Stimulated activated naive CD8-positive, alpha-beta T cell treated with anti-CD3 and anti-CD28 coated beads, Interleukin-15, Interleukin-2, amounts not matched to agents 100 U/mL and 50 U/mL, for 24 hours (primary cell): ENCODE measurements at regions not wholly inside any gene's neighbourhood (a gene's known extent, or its start where the extent isn't known, plus 50 kb on each side); places are given as distances from the start of the nearest gene placed in this dataset.
"Not testable (repeated sequence)": the region's sequence is repeated elsewhere in the genome, so short reads cannot be mapped to it uniquely, and the experiment has no call there.

ENCODE experiments used
- ATAC-seq: fragments of 150-1000 bp; cut with Tn5 transposase; one replicate; pipeline ENCODE4 v1.10.0; 2021
- DNase-seq: peaks from one replicate; pipeline ENCODE4 v3.0.0; 2021

DNA sequence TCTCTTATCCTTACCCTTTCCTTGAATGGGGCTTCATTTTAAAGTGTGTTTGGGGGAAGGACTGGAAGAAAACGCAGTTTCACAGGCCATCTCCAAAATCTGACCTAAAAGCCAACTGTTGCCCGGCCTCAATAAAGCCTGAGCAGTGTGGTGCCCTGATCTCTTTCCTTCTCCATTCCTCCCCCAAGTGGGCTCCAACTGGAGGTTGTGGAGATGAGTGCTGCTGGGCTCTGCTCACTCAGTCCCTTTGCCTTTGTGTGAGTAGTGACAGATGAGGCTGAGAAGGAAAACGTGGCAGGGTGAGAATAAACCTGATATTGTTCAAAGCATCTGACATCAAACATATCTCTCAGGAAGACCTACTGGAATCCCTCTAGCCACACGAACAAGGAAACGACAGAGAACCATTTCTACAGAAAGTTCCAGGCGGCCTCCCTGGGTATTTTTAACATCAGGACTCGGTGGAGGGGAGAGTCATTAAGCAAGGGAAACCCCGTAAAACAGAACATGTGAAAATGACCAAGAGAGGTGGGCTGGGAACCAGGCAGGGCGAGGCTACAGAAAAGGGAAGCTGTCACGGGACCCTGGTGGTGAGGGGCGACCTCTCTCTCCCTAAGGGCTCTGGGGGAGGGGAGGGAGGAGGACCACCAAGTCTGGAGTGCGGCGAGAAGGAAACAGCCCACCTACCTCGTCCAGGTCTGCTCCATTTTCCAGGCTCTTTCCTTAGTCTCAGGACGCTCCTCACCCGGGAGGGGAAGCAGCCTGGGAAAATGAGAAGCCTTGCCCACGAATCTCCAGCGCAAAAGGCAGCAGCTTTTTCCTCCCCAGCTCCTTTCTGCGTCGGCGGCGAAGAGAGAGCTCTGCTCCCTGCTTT, 59.1 kb upstream of the NBPF26 start:
- ATAC-seq, DNase-seq: not testable (repeated sequence)

DNA sequence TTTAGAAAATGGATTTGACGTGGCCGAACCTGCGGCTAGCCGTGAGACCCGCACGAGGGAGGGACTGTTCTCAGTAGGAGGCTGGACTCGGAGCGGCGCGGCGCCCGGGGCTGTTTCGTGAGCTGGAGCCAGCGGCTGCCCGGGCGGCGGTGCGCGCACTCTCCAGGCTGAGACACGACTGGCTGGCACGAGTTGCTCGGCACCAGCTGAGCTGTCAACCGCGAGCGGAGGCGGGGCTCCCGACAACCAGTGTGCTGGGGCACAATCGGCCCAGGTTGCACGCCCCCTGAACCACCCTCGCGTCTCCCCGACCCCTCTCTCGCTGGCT, 58.5 kb upstream of the NBPF26 start:
- ATAC-seq: peak; percentile 95
- peak; percentile 19 for DNase-seq

DNA sequence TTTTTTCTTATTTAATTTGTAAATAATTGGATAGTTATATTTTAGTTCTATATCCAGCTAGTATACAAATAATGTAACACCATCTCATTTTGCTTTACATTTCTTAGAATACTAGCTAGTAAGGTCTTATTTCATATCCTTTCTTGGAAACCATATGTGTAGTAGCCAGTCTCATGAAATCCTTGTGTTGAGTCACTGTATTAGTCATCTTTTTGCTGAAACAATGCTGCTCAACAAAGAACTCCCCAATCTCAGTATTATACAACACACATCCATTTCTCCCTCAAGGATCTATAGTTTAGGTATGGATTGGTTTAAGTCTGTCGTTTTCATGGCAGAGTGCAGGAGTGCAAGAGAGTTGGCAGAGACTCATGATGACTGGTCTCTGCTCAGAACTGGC, 55.6 kb upstream of the NBPF26 start:
- peak; percentile 31 for ATAC-seq
- not testable (repeated sequence) for DNase-seq
